ENCODE measurements at regions not wholly inside any gene's neighbourhood (a gene's known extent, or its start where the extent isn't known, plus 50 kb on each side); places are given as distances from the start of the nearest gene placed in this dataset.

- intact Hi-C loops (cut with DNase I) = no loop called here
- no peaks in the 10 kb centered on the region for H3K36me3 ChIP-seq
- TF ChIP-seq POLR2A (IDR thresholded peaks at IDR 0.05) (no peak), CTCF (IDR thresholded peaks at IDR 0.05) (no peak)
- ATAC-seq (no peak), DNase-seq (no peak)
- H3K27ac ChIP-seq = no peak overlapping the region
- WGBS, 4 donors = 68 to 76% (median 72%) methylated on average over 2 of the region's 2 CpGs
- peaks cover 0 to 3% (median 0%) of the 10 kb centered on the region in 12 donors for H3K9me3 ChIP-seq
- H3K4me1 ChIP-seq = no peaks in the 10 kb centered on the region
- no peak overlapping the region for H3K4me3 ChIP-seq
- no peaks in the 10 kb centered on the region for H3K27me3 ChIP-seq
Observed at GRCh38 chr4:156411531-156411930, 457.9 kb upstream of the CTSO start.

DNA sequence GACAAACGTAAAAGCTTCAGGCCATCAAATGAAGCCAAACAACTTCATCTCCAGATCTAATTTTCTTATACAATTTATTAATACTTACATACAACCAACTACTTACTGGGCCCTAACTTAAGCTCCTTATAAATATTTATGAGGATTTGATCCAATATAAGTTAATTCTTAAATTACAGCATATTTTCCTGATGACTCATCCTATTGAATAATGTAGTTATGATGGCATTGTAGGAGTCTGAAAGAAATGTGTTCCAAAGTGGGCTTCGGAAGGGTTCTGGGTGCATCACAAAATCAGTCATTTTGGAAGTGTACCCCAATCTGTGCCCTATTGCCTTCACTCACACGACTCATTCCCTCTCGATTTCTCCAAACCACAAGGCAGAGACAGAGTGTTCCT is 455.1 kb upstream of the CTSO start:
- DNase-seq (no peak), ATAC-seq (no peak)
- Histone ChIP-seq H3K4me1 (no peaks in the 10 kb centered on the region), H3K27me3 (no peaks in the 10 kb centered on the region), H3K4me3 (no peak overlapping the region), H3K36me3 (no peaks in the 10 kb centered on the region), H3K9me3 (peaks cover 0 to 15% (median 0%) of the 10 kb centered on the region in 12 donors), H3K27ac (no peak overlapping the region)
- WGBS, 4 donors = 79 to 90% (median 81%) methylated on average over 4 of the region's 4 CpGs
- TF ChIP-seq CTCF (IDR thresholded peaks at IDR 0.05) (no peak), POLR2A (IDR thresholded peaks at IDR 0.05) (no peak)
- intact Hi-C loops (cut with DNase I) = no loop called here

DNA sequence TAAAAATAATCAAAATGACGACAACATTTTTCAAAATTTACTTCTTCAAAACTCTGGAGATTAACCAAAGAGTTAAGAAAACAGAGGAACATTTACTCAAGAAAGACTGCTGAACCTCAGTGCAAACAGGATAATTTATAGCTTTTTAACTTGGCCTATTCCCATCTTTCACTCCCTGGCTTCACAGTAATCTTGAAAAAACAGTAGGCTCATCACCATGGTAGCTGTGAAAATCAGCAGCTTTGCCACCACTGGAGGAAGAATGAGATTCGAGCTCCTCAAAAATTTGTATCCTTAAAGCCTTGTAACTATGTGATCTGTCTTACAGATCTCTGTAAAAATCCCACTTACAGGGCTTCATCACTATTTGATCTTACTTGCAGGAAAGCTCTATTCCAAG is 447.7 kb upstream of the CTSO start:
- Histone ChIP-seq H3K4me1 (no peaks in the 10 kb centered on the region), H3K9me3 (peaks cover 0 to 26% (median 11%) of the 10 kb centered on the region in 12 donors), H3K27me3 (no peaks in the 10 kb centered on the region), H3K27ac (no peak overlapping the region), H3K4me3 (no peak overlapping the region), H3K36me3 (no peaks in the 10 kb centered on the region)
- no peak for TF ChIP-seq POLR2A (IDR thresholded peaks at IDR 0.05)
- 54 to 62% (median 59%) methylated on average over 2 of the region's 2 CpGs for WGBS, 4 donors
- DNase-seq = no peak
- intact Hi-C loops (cut with DNase I) = no loop called here
- ATAC-seq = no peak

DNA sequence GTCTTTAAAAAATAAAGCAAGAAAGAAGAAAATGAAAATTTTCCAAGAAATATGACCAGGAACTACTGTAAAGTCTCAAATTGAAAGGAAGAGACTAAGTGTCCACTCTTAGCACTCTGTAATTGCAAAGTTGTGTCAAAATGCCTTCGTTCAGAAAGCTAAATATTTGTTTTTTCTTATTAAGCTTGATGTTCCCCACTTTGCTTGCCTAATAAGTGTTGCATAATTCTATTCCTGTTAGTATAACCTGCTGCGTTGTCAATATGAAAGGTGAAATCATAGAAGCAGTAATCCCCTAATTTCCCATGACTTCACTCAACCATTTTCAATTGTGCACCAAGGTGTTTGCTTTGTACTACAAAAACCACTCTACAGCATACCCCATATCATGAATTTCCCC is 442.9 kb upstream of the CTSO start:
- intact Hi-C loops (cut with DNase I) = no loop called here
- no peak for ATAC-seq
- no peaks in the 10 kb centered on the region for H3K36me3 ChIP-seq
- no peak overlapping the region for H3K27ac ChIP-seq
- 65 to 78% (median 75%) methylated on average over 2 of the region's 2 CpGs for WGBS, 4 donors
- H3K9me3 ChIP-seq = no peaks in the 10 kb centered on the region
- TF ChIP-seq POLR2A (IDR thresholded peaks at IDR 0.05) = no peak
- TF ChIP-seq CTCF (IDR thresholded peaks at IDR 0.05) = no peak
- H3K4me1 ChIP-seq = peaks cover 0 to under 1% (median 0%) of the 10 kb centered on the region in 12 donors
- no peak for DNase-seq
- no peak overlapping the region for H3K4me3 ChIP-seq
- H3K27me3 ChIP-seq = no peaks in the 10 kb centered on the region

- Histone ChIP-seq H3K27ac (no peak overlapping the region), H3K4me1 (peaks cover 0 to 13% (median 0%) of the 10 kb centered on the region in 12 donors), H3K27me3 (no peaks in the 10 kb centered on the region), H3K9me3 (no peaks in the 10 kb centered on the region), H3K36me3 (no peaks in the 10 kb centered on the region), H3K4me3 (no peak overlapping the region)
- DNase-seq (no peak), ATAC-seq (peak in 2 of 4 donors; percentile 47 to 50)
- 73 to 79% (median 77%) methylated on average over 2 of the region's 2 CpGs for WGBS, 4 donors
- TF ChIP-seq POLR2A (IDR thresholded peaks at IDR 0.05) = no peak
- TF ChIP-seq CTCF (IDR thresholded peaks at IDR 0.05) = no peak
- intact Hi-C loops (cut with DNase I) = no loop called here
Observed at GRCh38 chr4:156391325-156391653, 437.6 kb upstream of the CTSO start.
